GM12891 (cell line): ENCODE measurements at regions not wholly inside any gene's neighbourhood (a gene's known extent, or its start where the extent isn't known, plus 50 kb on each side); places are given as distances from the start of the nearest gene placed in this dataset.

Experiments used
- PAX5 ChIP-seq: IDR thresholded peaks from 2 replicates; pipeline ENCODE4 v1.6.1; 2011; ENCODE audit warnings: low read length, moderate library complexity, mild to moderate bottlenecking; ENCODE audit not compliant: insufficient read depth, severe bottlenecking
- POLR2A ChIP-seq: IDR thresholded peaks from 2 replicates; pipeline ENCODE4 v1.6.1; 2011; ENCODE audit warnings: low read depth, low read length, control low read depth
- POLR2AphosphoS5 ChIP-seq: IDR thresholded peaks from 2 replicates; pipeline ENCODE4 v1.6.1; 2011; ENCODE audit warnings: low read depth, low read length, control low read depth
- POU2F2 ChIP-seq: IDR thresholded peaks from 2 replicates; pipeline ENCODE4 v1.6.1; 2011; ENCODE audit warnings: low read depth, mild to moderate bottlenecking, control low read depth, low read length, moderate library complexity
- SPI1 ChIP-seq: IDR thresholded peaks from 2 replicates; pipeline ENCODE4 v1.6.1; 2011; ENCODE audit warnings: low read depth, low read length, control low read depth
- TAF1 ChIP-seq: IDR thresholded peaks from 2 replicates; pipeline ENCODE4 v1.6.1; 2011; ENCODE audit warnings: low read depth, low read length, control low read depth

DNA sequence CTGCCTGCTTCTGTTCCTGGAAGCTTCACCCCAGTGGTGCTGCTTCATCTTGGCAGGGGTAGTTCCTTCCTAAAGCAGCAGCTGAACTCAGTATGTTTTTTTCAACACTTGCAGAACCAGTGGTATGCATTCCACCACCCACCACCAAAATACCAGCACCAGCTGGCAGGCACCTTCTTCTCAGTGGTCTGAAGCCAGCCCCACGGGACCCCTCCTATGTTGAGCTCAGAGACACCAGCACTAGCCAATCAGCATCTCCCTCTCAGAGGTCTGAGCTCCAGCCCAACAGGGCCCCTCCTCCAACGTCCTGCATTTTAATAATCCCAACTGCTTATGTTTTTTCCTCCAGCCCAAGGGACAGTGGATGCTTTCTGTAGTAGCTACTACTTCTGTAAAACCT lies 299.6 kb upstream of the CCL2 start:
- TF ChIP-seq POLR2AphosphoS5 (no peak), TAF1 (no peak), POLR2A (no peak), SPI1 (no peak), POU2F2 (no peak), PAX5 (no peak)
